ENCODE measurements at regions not wholly inside any gene's neighbourhood (a gene's known extent, or its start where the extent isn't known, plus 50 kb on each side); places are given as distances from the start of the nearest gene placed in this dataset.

DNA sequence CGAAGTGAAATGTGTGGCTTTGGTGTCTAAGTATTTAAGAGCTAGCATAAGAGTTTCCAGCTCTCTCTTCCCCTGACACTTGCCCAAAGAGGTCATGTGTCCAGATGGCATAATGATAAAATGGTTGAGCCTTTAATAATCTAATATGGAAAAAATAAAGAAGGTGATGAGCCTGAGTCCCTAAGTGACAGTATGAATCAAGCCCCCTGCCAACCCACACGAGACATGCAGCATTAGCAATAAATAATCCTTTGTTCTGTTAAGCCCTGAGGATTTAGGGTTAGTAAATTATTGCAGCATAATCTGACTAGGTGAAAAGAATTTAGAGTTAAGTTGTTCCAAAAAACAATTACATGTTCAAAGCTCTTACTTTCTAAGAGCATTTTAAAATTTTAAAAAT is 217.2 kb upstream of the CCDC150 start:
- TF ChIP-seq CTCF (IDR thresholded peaks at IDR 0.05), result no peak
- TF ChIP-seq POLR2A (IDR thresholded peaks at IDR 0.05), result no peak
